Femur (tissue), 1 donor: ENCODE measurements at regions not wholly inside any gene's neighbourhood (a gene's known extent, or its start where the extent isn't known, plus 50 kb on each side); places are given as distances from the start of the nearest gene placed in this dataset.
"Not testable (repeated sequence)": the region's sequence is repeated elsewhere in the genome, so short reads cannot be mapped to it uniquely, and the experiment has no call there.

Source experiments
- DNase-seq: peaks from one replicate; pipeline ENCODE4 v3.0.0-alpha.2; 2017

DNA sequence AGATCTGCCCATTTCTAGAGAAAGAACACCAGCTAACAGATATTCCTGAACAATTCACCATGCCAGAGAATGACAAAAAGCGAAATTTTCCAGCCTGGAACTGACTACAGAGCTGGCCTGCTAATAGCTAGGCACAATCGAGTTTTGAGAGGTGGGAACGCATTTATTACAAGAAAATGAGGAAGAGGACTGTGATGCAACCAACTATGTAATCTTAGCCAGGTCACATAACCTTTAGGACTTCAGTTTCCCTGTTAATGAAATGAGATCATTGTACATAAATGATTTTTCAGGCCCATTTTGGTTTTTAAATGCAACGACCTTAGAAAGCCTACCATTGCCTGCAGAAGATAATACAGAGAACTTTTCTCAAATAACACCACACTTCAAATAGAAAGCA is 72.1 kb upstream of the SETMAR start:
- no peak for DNase-seq

DNA sequence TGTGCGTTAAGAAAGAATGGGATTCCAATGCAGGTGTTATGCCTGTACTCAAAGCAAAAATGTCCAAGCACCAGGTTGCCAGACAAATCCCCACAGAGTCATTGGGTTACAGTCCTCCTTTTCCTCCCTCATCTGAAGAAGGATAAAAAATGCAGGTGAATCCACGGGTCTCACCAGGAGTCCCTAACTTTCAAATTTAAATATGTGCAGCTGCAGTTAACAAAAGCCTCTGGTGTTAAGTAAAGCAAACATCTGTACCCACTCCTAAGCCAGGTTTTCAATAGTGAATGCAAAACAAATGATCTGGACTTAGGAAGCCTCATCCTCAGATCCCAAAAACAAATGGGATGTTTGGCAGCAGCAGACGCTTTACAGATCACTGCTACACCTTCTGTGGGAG is 70.4 kb upstream of the SETMAR start:
- no peak for DNase-seq

DNA sequence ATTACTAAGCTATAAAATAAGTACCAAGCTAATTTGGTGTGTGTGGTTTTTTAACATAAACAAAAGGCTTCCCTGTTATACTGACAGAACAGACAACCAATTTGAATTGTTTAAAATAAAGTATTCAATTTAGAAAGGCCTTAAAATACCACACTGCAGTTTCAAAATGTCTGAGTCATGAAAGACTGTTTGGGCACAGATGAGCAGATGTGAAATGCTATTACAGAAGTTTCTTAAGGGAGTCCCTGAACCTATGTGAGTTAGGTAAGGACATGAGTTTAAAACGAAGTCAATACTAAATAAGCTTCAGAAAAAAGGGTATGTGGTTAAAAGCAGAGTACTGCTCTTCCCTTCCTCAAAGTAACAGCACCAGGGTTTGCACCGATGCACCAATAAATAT is 69.7 kb upstream of the SETMAR start:
- no peak for DNase-seq

DNA sequence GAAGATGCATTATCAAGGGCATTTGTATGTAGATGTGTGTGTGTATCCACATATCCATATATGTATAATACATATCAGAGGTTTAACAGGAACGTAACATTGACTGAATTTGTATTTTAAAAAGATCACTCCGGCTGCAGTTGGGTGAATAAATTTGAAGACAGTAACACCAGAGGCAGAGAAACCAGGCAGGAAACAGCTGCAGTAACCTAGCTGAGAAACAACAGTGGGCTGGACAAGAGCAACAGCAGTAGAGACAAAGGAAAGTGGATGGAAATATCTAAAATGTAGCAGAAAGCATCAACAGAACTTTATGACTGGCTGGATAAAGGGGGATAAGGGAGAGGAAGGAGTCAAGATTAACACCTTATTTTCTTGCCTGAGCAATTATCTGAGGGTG is 68.3 kb upstream of the SETMAR start:
- DNase-seq, result no peak

DNA sequence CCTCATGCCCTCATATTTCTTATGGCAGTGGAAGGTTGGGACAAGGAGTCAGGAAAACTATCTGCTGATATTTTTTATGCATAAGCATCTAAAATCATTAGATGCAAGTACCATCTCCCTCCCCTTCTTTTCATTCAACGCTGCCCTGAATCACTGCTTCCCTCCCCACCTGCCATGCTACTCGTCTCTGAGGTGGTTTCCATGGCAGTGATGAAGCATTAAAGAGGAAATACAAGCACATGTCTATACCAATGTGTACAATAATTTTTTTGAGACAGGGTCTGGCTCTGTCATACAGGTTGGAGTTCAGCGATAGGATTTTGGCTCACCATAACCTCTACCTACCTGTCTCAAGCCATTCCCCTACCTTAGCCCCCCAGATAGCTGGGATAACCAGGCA is 67.5 kb upstream of the SETMAR start:
- DNase-seq, result no peak

GRCh38 chr3:4241595-4242170 is 61.5 kb upstream of the SETMAR start:
- DNase-seq, result no peak

- DNase-seq, result no peak
These were observed 57.5 kb upstream of the SETMAR start for GRCh38 chr3:4245671-4246070.

GRCh38 chr3:4247391-4247790 is 55.8 kb upstream of the SETMAR start:
- no peak for DNase-seq

DNA sequence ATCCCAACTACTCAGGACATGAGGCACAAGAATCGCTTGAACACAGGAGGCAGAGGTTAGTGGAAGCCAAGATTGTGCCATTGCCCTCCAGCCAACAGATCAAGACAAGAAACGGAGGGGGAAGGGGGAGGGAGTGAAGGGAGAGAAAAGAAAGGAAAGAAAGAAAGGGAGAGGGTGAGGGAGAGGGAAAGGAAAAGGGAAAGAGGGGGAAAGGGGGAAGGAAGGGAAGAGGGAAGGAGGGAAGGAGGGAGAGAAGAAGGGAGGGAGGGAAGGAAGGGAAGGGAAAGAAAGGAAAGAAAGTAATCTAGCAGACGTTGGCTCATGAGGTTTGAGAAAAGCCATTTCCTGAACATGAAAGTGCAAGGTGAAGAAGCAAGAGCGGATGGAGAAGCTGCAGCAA is 53.1 kb upstream of the SETMAR start:
- DNase-seq, result no peak

DNA sequence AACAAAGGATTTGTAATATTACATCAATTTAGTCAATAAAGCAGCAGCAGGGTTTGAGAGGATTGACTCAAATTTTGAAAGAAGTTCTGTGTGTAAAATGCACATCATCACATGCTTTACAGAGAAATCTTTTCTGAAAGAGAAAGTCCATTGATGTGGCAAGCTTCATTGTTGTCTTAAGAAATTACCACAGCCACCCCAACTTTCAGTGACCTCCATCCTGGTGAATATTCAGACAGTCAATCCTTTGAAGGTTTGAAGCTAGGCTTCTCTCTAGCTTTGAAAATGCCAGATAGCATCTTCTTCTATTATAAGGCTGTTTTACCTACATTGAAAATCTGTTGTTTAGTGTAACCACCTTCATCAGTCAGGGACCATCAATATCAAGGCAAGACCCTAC is 51.8 kb upstream of the SETMAR start:
- DNase-seq, result no peak

- DNase-seq, result not testable (repeated sequence)
These were observed 49.9 kb upstream of the SETMAR start for GRCh38 chr3:4253072-4253832.
